HepG2 (cell line): ENCODE measurements at regions not wholly inside any gene's neighbourhood (a gene's known extent, or its start where the extent isn't known, plus 50 kb on each side); places are given as distances from the start of the nearest gene placed in this dataset.

Experiments used
- ATAC-seq: fragments of 200-7000 bp; cut with Tn5 transposase; 3 replicates; pipeline ENCODE4 v1.9.1; 2020; ENCODE audit warnings: mild to moderate bottlenecking, moderate library complexity
- BruUV-seq: library from RNA; stranded (reverse); fragments of 400-500 nt; replicated peaks from 2 replicates; lab custom pipeline; 2021; lab: Mats Ljungman, UMichigan
- CTCF ChIA-PET: fragments of 300-600 bp; formaldehyde crosslinking; extraction: SDS; loops from one replicate; lab custom pipeline; 2021; ENCODE audit warnings: low total read pairs, inconsistent platforms, low intra/inter-chr PET ratio; lab: Yijun Ruan, JAX
- POLR2A ChIA-PET: fragments of 350-600 bp; sonication (Branson Sonifier 250); formaldehyde crosslinking; loops from one replicate; lab custom pipeline; 2020; ENCODE audit warnings: antibody characterized with exemption, inconsistent platforms; lab: Yijun Ruan, JAX
- DNase-seq: peaks from one replicate; pipeline ENCODE4 v3.0.0-alpha.2; 2015; ENCODE audit warnings: low spot score
- FAIRE-seq: peaks from 3 replicates; lab custom pipeline; 2011; peaks lifted over from hg19 to GRCh38; lab: Jason Lieb, UNC
- H2AFZ ChIP-seq: one replicate; pipeline ENCODE4 v1.6.1; 2011; ENCODE audit warnings: low read length, inconsistent platforms
- H3K27ac ChIP-seq: fragments of 300-600 bp; 3 replicates; pipeline ENCODE4 v1.8.0; 2011; ENCODE audit warnings: mixed run types, mild to moderate bottlenecking, mixed read lengths, low read length, inconsistent platforms; ENCODE audit not compliant: insufficient read depth; ENCODE audit errors: extremely low read length
- H3K27me3 ChIP-seq, 2 experiments: fragments of 200-600 bp in 1 of 2; 2 replicates in 1 of 2; 3 replicates in 1 of 2; pipeline versions ENCODE4 v1.6.0 to v1.8.0; 2011; ENCODE audit warnings: low read length in 2 of 2, mild to moderate bottlenecking in 2 of 2, moderate library complexity in 2 of 2, inconsistent platforms in 1 of 2; ENCODE audit not compliant: insufficient read depth in 2 of 2, control insufficient read depth in 1 of 2
- H3K36me3 ChIP-seq, 2 experiments: fragments of 200-600 bp in 1 of 2; replicated peaks in 1 of 2; 2 replicates in 1 of 2; 3 replicates in 1 of 2; pipeline versions ENCODE4 v1.5.1 to v1.8.0; 2011; ENCODE audit warnings: low read length in 2 of 2, inconsistent platforms in 1 of 2; ENCODE audit not compliant: insufficient read depth in 2 of 2, control insufficient read depth in 1 of 2
- H3K4me1 ChIP-seq: 2 replicates; pipeline ENCODE4 v1.5.1; 2012; ENCODE audit warnings: low read length, inconsistent platforms; ENCODE audit not compliant: insufficient read depth
- H3K4me2 ChIP-seq: 2 replicates; pipeline ENCODE4 v1.6.0; 2011; ENCODE audit warnings: low read depth, low read length, inconsistent platforms
- H3K4me3 ChIP-seq, 3 experiments: fragments of 200-600 bp in 1 of 3; sonication (generic), shearing (Covaris generic) in 1 of 3; replicated peaks in 1 of 3; 2 replicates each; pipeline ENCODE4 v1.5.1; 2011 to 2016; ENCODE audit warnings: low read length in 3 of 3, inconsistent platforms in 2 of 3, low read depth in 2 of 3, mild to moderate bottlenecking in 2 of 3, control low read depth in 1 of 3, mixed read lengths in 1 of 3; ENCODE audit not compliant: insufficient read depth in 1 of 3
- H3K79me2 ChIP-seq: one replicate; pipeline ENCODE4 v1.6.1; 2011; ENCODE audit warnings: low read length, inconsistent platforms; ENCODE audit not compliant: insufficient read depth
- H3K9ac ChIP-seq: 2 replicates; pipeline ENCODE4 v1.6.0; 2011; ENCODE audit warnings: mild to moderate bottlenecking, low read depth, low read length, inconsistent platforms; ENCODE audit not compliant: insufficient read depth
- H3K9me3 ChIP-seq: 2 replicates; pipeline ENCODE4 v1.5.1; 2012; ENCODE audit warnings: mild to moderate bottlenecking, low read length
- H4K20me1 ChIP-seq: 2 replicates; pipeline ENCODE4 v1.6.0; 2011; ENCODE audit warnings: inconsistent platforms, mild to moderate bottlenecking, low read length, moderate library complexity; ENCODE audit not compliant: insufficient read depth
- NFIB ChIP-seq: sonication (generic); formaldehyde crosslinking; IDR thresholded peaks from 2 replicates; pipeline ENCODE4 v1.9.0; 2021; ENCODE audit warnings: missing genetic modification reagents, mild to moderate bottlenecking, borderline replicate concordance
- NR2F1 ChIP-seq, 2 experiments: fragments of 450-650 bp in 1 of 2; formaldehyde crosslinking in 1 of 2; IDR thresholded peaks; 2 replicates each; pipeline versions ENCODE4 v1.5.0 to v1.6.1; 2016 to 2020; ENCODE audit warnings: mild to moderate bottlenecking in 1 of 2, missing compliant biosample characterization in 1 of 2, missing genetic modification reagents in 1 of 2, moderate library complexity in 1 of 2
- PITX1 ChIP-seq: sonication (generic); formaldehyde crosslinking; IDR thresholded peaks from 2 replicates; pipeline ENCODE4 v1.5.1; 2020; ENCODE audit warnings: mild to moderate bottlenecking, missing genetic modification reagents
- U2AF2 ChIP-seq: fragments of 200-400 bp; formaldehyde crosslinking; IDR thresholded peaks from 2 replicates; pipeline ENCODE4 v1.6.1; 2017; ENCODE audit warnings: low read depth, mild to moderate bottlenecking, low read length
- YEATS4 ChIP-seq: sonication (generic); formaldehyde crosslinking; IDR thresholded peaks from 2 replicates; pipeline ENCODE4 v1.4.0; 2020; ENCODE audit warnings: missing genetic modification reagents, borderline replicate concordance
- ZFX ChIP-seq: sonication (generic); formaldehyde crosslinking; IDR thresholded peaks from 2 replicates; pipeline ENCODE4 v1.4.0; 2020; ENCODE audit warnings: mild to moderate bottlenecking, low read depth, missing genetic modification reagents, moderate library complexity
- ZNF549 ChIP-seq: sonication (generic); formaldehyde crosslinking; IDR thresholded peaks from 2 replicates; pipeline ENCODE4 v1.5.0; 2020; ENCODE audit warnings: missing genetic modification reagents
- WGBS: methylation state at CpG from one replicate; pipeline ENCODE4 v1.1.6; 2017; ENCODE audit warnings: low lambda C conversion rate; 5-methylcytosine and 5-hydroxymethylcytosine counted together
- in situ Hi-C: cut with HindIII; loops from 2 replicates; pipeline ENCODE4 v1.10.0; 2017; ENCODE audit warnings: low pct_unique_long_range_greater_than_20kb; ENCODE audit not compliant: extremely low pct_ligation_motif_present
- intact Hi-C: fragments of 100-400 bp; cut with micrococcal nuclease; formaldehyde crosslinking; loops from one replicate; pipeline ENCODE4 v1.10.0; 2022; ENCODE audit not compliant: unreplicated experiment
- TF ChIP-seq, protein P1 (sequence below): sonication (generic); formaldehyde crosslinking; IDR thresholded peaks from 2 replicates; pipeline ENCODE4 v1.4.0; 2020; ENCODE audit warnings: mild to moderate bottlenecking, missing genetic modification reagents
- TF ChIP-seq, protein P2 (sequence below): sonication (generic); formaldehyde crosslinking; IDR thresholded peaks from 2 replicates; pipeline ENCODE4 v1.4.0; 2020; ENCODE audit warnings: missing genetic modification reagents, borderline replicate concordance
- TF ChIP-seq, protein P3 (sequence below): sonication (generic); formaldehyde crosslinking; IDR thresholded peaks from 2 replicates; pipeline ENCODE4 v1.4.0; 2020; ENCODE audit warnings: mild to moderate bottlenecking, missing genetic modification reagents
- TF ChIP-seq, protein P4 (sequence below): sonication (generic); formaldehyde crosslinking; IDR thresholded peaks from 2 replicates; pipeline ENCODE4 v1.5.1; 2020; ENCODE audit warnings: mild to moderate bottlenecking, missing genetic modification reagents

DNA sequence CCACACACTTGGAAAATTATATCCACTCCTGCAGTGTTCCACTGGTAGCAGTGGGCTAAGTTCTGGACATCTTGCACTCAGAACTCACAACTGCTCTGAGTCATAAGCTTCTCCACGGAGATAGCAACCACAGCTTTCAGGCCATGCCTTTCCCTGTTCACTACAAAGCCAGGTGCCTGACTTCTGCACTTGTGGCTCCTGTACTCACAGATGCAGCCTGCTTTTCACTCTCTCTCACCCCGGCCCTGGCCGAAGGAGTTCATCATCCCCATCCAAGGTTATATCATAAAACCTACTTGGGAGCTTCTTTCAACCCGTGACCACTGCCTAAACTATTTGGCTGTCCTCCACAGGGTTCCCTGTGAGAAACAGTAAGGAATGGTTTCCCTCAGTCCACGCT is 999.4 kb downstream of the GLUD2 start (continued):
- TF ChIP-seq, protein P1, sequence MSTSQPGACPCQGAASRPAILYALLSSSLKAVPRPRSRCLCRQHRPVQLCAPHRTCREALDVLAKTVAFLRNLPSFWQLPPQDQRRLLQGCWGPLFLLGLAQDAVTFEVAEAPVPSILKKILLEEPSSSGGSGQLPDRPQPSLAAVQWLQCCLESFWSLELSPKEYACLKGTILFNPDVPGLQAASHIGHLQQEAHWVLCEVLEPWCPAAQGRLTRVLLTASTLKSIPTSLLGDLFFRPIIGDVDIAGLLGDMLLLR (CRISPR knock-in tag) = no peak
- TF ChIP-seq, protein P2, sequence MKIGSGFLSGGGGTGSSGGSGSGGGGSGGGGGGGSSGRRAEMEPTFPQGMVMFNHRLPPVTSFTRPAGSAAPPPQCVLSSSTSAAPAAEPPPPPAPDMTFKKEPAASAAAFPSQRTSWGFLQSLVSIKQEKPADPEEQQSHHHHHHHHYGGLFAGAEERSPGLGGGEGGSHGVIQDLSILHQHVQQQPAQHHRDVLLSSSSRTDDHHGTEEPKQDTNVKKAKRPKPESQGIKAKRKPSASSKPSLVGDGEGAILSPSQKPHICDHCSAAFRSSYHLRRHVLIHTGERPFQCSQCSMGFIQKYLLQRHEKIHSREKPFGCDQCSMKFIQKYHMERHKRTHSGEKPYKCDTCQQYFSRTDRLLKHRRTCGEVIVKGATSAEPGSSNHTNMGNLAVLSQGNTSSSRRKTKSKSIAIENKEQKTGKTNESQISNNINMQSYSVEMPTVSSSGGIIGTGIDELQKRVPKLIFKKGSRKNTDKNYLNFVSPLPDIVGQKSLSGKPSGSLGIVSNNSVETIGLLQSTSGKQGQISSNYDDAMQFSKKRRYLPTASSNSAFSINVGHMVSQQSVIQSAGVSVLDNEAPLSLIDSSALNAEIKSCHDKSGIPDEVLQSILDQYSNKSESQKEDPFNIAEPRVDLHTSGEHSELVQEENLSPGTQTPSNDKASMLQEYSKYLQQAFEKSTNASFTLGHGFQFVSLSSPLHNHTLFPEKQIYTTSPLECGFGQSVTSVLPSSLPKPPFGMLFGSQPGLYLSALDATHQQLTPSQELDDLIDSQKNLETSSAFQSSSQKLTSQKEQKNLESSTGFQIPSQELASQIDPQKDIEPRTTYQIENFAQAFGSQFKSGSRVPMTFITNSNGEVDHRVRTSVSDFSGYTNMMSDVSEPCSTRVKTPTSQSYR (CRISPR knock-in tag) = no peak

DNA sequence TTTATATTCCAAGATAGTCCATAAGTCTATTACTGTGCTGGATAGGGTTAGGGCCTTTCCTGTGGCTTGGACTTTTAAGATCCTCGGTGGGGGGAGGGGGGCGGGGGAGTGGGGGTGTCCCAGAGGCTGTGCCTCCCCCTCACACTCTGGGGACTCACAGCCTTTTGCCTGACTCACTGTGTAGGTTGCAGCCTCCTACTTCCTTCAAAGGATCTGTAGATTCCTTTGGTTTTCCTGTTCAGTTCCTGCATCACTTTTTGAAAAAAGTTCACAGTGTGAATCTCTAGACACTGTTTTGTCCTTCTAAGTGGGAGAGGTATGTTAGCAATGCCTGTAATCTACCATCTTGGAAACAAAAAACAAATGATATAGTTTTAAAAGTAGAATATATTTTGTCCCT is 999.9 kb downstream of the GLUD2 start:
- intact Hi-C loops (no loop called here), in situ Hi-C loops (no loop called here)
- no TSS peak for BruUV-seq
- Histone ChIP-seq H3K36me3 (no peaks in the 10 kb centered on the region), H3K9ac (no peak overlapping the region), H3K4me1 (no peaks in the 10 kb centered on the region), H3K27me3 (no peaks in the 10 kb centered on the region), H3K4me2 (no peak overlapping the region), H3K79me2 (no peaks in the 10 kb centered on the region), H3K9me3 (no peaks in the 10 kb centered on the region; the same call in none of the 2 replicates), H3K27ac (no peak overlapping the region), H4K20me1 (no peaks in the 10 kb centered on the region), H2AFZ (no peak overlapping the region), H3K4me3 (no peak overlapping the region)
- FAIRE-seq = no peak
- TF ChIP-seq U2AF2 = no peak
- no peak for TF ChIP-seq ZFX (CRISPR knock-in tag)
- TF ChIP-seq NFIB (CRISPR knock-in tag) = no peak
- TF ChIP-seq PITX1 (CRISPR knock-in tag) = no peak
- no peak for TF ChIP-seq YEATS4
- TF ChIP-seq, protein P3, sequence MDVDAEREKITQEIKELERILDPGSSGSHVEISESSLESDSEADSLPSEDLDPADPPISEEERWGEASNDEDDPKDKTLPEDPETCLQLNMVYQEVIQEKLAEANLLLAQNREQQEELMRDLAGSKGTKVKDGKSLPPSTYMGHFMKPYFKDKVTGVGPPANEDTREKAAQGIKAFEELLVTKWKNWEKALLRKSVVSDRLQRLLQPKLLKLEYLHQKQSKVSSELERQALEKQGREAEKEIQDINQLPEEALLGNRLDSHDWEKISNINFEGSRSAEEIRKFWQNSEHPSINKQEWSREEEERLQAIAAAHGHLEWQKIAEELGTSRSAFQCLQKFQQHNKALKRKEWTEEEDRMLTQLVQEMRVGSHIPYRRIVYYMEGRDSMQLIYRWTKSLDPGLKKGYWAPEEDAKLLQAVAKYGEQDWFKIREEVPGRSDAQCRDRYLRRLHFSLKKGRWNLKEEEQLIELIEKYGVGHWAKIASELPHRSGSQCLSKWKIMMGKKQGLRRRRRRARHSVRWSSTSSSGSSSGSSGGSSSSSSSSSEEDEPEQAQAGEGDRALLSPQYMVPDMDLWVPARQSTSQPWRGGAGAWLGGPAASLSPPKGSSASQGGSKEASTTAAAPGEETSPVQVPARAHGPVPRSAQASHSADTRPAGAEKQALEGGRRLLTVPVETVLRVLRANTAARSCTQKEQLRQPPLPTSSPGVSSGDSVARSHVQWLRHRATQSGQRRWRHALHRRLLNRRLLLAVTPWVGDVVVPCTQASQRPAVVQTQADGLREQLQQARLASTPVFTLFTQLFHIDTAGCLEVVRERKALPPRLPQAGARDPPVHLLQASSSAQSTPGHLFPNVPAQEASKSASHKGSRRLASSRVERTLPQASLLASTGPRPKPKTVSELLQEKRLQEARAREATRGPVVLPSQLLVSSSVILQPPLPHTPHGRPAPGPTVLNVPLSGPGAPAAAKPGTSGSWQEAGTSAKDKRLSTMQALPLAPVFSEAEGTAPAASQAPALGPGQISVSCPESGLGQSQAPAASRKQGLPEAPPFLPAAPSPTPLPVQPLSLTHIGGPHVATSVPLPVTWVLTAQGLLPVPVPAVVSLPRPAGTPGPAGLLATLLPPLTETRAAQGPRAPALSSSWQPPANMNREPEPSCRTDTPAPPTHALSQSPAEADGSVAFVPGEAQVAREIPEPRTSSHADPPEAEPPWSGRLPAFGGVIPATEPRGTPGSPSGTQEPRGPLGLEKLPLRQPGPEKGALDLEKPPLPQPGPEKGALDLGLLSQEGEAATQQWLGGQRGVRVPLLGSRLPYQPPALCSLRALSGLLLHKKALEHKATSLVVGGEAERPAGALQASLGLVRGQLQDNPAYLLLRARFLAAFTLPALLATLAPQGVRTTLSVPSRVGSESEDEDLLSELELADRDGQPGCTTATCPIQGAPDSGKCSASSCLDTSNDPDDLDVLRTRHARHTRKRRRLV (CRISPR knock-in tag) = no peak
- TF ChIP-seq NR2F1 (CRISPR knock-in tag; IDR thresholded peaks at IDR 0.05) = no peak
- TF ChIP-seq ZNF549 = no peak
- TF ChIP-seq, protein P4, sequence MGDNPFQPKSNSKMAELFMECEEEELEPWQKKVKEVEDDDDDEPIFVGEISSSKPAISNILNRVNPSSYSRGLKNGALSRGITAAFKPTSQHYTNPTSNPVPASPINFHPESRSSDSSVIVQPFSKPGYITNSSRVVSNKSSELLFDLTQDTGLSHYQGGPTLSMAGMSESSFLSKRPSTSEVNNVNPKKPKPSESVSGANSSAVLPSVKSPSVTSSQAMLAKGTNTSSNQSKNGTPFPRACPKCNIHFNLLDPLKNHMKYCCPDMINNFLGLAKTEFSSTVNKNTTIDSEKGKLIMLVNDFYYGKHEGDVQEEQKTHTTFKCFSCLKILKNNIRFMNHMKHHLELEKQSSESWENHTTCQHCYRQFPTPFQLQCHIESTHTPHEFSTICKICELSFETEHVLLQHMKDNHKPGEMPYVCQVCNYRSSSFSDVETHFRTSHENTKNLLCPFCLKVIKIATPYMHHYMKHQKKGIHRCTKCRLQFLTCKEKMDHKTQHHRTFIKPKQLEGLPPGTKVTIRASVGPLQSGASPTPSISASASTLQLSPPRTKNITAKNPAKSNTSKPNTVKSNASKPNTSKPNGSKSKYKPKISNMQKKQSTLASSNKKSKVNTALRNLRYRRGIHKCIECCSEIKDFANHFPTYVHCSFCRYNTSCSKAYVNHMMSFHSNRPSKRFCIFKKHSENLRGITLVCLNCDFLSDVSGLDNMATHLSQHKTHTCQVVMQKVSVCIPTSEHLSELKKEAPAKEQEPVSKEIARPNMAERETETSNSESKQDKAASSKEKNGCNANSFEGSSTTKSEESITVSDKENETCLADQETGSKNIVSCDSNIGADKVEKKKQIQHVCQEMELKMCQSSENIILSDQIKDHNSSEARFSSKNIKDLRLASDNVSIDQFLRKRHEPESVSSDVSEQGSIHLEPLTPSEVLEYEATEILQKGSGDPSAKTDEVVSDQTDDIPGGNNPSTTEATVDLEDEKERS = no peak
- no peak for DNase-seq
- ChIA-PET CTCF (no interaction called here), POLR2A (no interaction called here)
- no CpG with 5 or more reads among the region's 2 CpGs for WGBS
- ATAC-seq = no peak
